HCT116 (cell line): ENCODE measurements at regions not wholly inside any gene's neighbourhood (a gene's known extent, or its start where the extent isn't known, plus 50 kb on each side); places are given as distances from the start of the nearest gene placed in this dataset.

Source experiments
- ATAC-seq: fragments of 200-7000 bp; cut with Tn5 transposase; 2 replicates; pipeline ENCODE4 v1.9.1; 2020; ENCODE audit warnings: mild to moderate bottlenecking, moderate library complexity
- BruUV-seq: library from RNA; stranded (reverse); fragments of 400-500 nt; replicated peaks from 2 replicates; lab custom pipeline; 2021; lab: Mats Ljungman, UMichigan
- CTCF ChIA-PET: fragments of 300-600 bp; sonication (Branson Sonifier 250); formaldehyde crosslinking; loops from one replicate; lab custom pipeline; 2021; ENCODE audit warnings: antibody characterized with exemption; lab: Charles Lee
- POLR2A ChIA-PET: fragments of 300-600, 350-600 bp; sonication (Branson Sonifier 250); formaldehyde crosslinking; loops from one replicate; lab custom pipeline; 2021; ENCODE audit warnings: antibody characterized with exemption; lab: Charles Lee
- RAD21 ChIA-PET, 2 experiments: fragments of 300-600 bp; sonication (Branson Sonifier 250); formaldehyde crosslinking; loops; one replicate each; lab custom pipeline; 2023; ENCODE audit warnings: low total read pairs in 2 of 2; ENCODE audit not compliant: uncharacterized antibody in 2 of 2, unreplicated experiment in 2 of 2, low non-redundant PET in 1 of 2; lab: Charles Lee
- DNase-seq: peaks from one replicate; pipeline ENCODE4 v3.0.0-alpha.2; 2010; ENCODE audit warnings: low read depth, low spot score
- H2AFZ ChIP-seq: fragments of 200-600 bp; shearing (Covaris generic), sonication (generic); 2 replicates; pipeline ENCODE4 v1.6.1; 2017; ENCODE audit warnings: low read depth, mixed run types, mixed read lengths, antibody characterized with exemption, low read length; ENCODE audit not compliant: poor library complexity, severe bottlenecking
- H3K27ac ChIP-seq: 2 replicates; pipeline ENCODE4 v1.5.1; 2012; ENCODE audit warnings: low read depth, low read length
- H3K27me3 ChIP-seq: fragments of 200-600 bp; sonication (generic); 2 replicates; pipeline ENCODE4 v1.6.1; 2016; ENCODE audit warnings: mixed run types, low read length, mixed read lengths; ENCODE audit not compliant: insufficient read depth
- H3K36me3 ChIP-seq, 2 experiments: fragments of 200-500 bp in 1 of 2; fragments of 200-600 bp in 1 of 2; sonication (Bioruptor generic) in 1 of 2; sonication (generic) in 1 of 2; 2 replicates each; pipeline versions ENCODE4 v1.5.1 to v1.6.1; 2014 to 2016; ENCODE audit warnings: low read length in 2 of 2, inconsistent platforms in 1 of 2, mixed read lengths in 1 of 2, mixed run types in 1 of 2; ENCODE audit not compliant: insufficient read depth in 2 of 2, control insufficient read depth in 1 of 2
- H3K4me1 ChIP-seq, 2 experiments: fragments of 200-600 bp in 1 of 2; sonication (generic) in 1 of 2; 2 replicates each; pipeline versions ENCODE4 v1.5.1 to v1.6.1; 2012 to 2017; ENCODE audit warnings: low read length in 2 of 2, inconsistent platforms in 1 of 2, mild to moderate bottlenecking in 1 of 2, mixed read lengths in 1 of 2, mixed run types in 1 of 2, moderate library complexity in 1 of 2; ENCODE audit not compliant: insufficient read depth in 2 of 2, control insufficient read depth in 1 of 2
- H3K4me2 ChIP-seq: fragments of 200-600 bp; sonication (generic); 2 replicates; pipeline ENCODE4 v1.6.1; 2017; ENCODE audit warnings: mixed run types, low read length, mixed read lengths
- H3K4me3 ChIP-seq, 2 experiments: fragments of 200-600 bp in 1 of 2; sonication (generic) in 1 of 2; replicated peaks in 1 of 2; 2 replicates each; pipeline ENCODE4 v1.5.1; 2011 to 2016; ENCODE audit warnings: low read length in 2 of 2, control low read depth in 1 of 2, low read depth in 1 of 2, mild to moderate bottlenecking in 1 of 2, mixed read lengths in 1 of 2, mixed run types in 1 of 2
- H3K79me2 ChIP-seq: fragments of 200-600 bp; sonication (generic); 2 replicates; pipeline ENCODE4 v1.6.1; 2017; ENCODE audit warnings: mild to moderate bottlenecking, mixed run types, low read length, moderate library complexity, mixed read lengths; ENCODE audit not compliant: insufficient read depth
- H3K9ac ChIP-seq: fragments of 200-600 bp; sonication (generic); 2 replicates; pipeline ENCODE4 v1.6.1; 2016; ENCODE audit warnings: low read length, mixed read lengths
- H3K9me2 ChIP-seq: fragments of 200-600 bp; sonication (generic), shearing (Covaris generic); 2 replicates; pipeline ENCODE4 v1.6.1; 2017; ENCODE audit warnings: mixed run types, mild to moderate bottlenecking, moderate library complexity; ENCODE audit not compliant: insufficient read depth
- H3K9me3 ChIP-seq, 2 experiments: fragments of 200-500 bp in 1 of 2; fragments of 200-600 bp in 1 of 2; sonication (Bioruptor generic) in 1 of 2; sonication (generic) in 1 of 2; 2 replicates each; pipeline ENCODE4 v1.6.1; 2014 to 2017; ENCODE audit warnings: low read length in 2 of 2, mixed read lengths in 2 of 2, inconsistent platforms in 1 of 2, low read depth in 1 of 2, mild to moderate bottlenecking in 1 of 2, mixed run types in 1 of 2, moderate library complexity in 1 of 2; ENCODE audit not compliant: control insufficient read depth in 1 of 2, insufficient read depth in 1 of 2
- H4K20me1 ChIP-seq: fragments of 200-600 bp; sonication (generic), shearing (Covaris generic); 2 replicates; pipeline ENCODE4 v1.6.1; 2017; ENCODE audit warnings: mixed run types, mild to moderate bottlenecking, moderate library complexity; ENCODE audit not compliant: insufficient read depth
- FOSL1 ChIP-seq: IDR thresholded peaks from 2 replicates; pipeline ENCODE4 v1.6.1; 2012; ENCODE audit warnings: low read depth
- intact Hi-C: fragments of 100-400 bp; cut with micrococcal nuclease; formaldehyde crosslinking; loops from 2 replicates; pipeline ENCODE4 v1.10.0; 2022
- TF ChIP-seq, protein P1 (sequence below): IDR thresholded peaks from 2 replicates; pipeline ENCODE4 v1.6.1; 2012
- TF ChIP-seq, protein P2 (sequence below): IDR thresholded peaks from 2 replicates; pipeline ENCODE4 v1.6.1; 2012; ENCODE audit warnings: low read depth

DNA sequence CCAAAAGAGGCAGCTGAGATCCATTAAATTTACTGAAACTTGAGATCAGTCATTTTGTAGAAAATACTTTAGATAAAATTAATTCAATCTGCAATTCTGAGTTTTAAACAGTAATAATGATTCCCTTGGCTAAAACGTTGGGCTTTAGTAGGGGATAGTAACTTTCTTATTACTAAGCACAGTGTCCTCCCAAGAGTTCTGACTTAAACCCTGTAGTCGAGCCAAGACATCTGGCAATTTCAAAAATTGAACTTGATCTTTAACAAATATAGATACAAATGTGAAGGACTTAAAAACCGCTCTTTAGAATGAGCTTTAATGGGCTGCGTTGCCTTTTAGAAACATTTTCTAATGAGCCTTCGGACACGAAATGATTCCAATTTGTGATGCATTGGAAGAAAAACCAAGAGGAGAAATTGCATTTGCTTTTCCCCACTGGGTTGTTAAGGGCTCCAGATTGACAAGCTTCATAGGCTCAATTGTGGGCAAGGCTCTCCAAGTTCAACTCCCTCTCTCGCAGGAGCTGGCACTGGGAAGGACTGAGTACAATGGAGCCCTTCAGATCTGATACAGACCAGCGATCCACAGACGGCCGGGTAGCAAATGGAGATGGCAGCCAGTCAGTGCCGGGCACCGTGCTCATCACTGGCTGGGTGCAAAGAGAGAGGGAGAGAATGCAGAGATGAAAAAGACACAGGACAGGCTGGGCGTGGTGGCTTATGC lies 921.3 kb upstream of the AUTS2 start:
- ChIA-PET RAD21 (no interaction called here), POLR2A (no interaction called here)

More for the DNA sequence above, 921.3 kb upstream of the AUTS2 start:
- Histone ChIP-seq H3K27me3 (no peaks in the 10 kb centered on the region), H3K27ac (no peak overlapping the region), H4K20me1 (no peaks in the 10 kb centered on the region), H3K79me2 (no peaks in the 10 kb centered on the region)
- TF ChIP-seq, protein P1, sequence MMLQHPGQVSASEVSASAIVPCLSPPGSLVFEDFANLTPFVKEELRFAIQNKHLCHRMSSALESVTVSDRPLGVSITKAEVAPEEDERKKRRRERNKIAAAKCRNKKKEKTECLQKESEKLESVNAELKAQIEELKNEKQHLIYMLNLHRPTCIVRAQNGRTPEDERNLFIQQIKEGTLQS: no peak
- TF ChIP-seq, protein P2, sequence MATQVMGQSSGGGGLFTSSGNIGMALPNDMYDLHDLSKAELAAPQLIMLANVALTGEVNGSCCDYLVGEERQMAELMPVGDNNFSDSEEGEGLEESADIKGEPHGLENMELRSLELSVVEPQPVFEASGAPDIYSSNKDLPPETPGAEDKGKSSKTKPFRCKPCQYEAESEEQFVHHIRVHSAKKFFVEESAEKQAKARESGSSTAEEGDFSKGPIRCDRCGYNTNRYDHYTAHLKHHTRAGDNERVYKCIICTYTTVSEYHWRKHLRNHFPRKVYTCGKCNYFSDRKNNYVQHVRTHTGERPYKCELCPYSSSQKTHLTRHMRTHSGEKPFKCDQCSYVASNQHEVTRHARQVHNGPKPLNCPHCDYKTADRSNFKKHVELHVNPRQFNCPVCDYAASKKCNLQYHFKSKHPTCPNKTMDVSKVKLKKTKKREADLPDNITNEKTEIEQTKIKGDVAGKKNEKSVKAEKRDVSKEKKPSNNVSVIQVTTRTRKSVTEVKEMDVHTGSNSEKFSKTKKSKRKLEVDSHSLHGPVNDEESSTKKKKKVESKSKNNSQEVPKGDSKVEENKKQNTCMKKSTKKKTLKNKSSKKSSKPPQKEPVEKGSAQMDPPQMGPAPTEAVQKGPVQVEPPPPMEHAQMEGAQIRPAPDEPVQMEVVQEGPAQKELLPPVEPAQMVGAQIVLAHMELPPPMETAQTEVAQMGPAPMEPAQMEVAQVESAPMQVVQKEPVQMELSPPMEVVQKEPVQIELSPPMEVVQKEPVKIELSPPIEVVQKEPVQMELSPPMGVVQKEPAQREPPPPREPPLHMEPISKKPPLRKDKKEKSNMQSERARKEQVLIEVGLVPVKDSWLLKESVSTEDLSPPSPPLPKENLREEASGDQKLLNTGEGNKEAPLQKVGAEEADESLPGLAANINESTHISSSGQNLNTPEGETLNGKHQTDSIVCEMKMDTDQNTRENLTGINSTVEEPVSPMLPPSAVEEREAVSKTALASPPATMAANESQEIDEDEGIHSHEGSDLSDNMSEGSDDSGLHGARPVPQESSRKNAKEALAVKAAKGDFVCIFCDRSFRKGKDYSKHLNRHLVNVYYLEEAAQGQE: no peak
- no peak for TF ChIP-seq FOSL1
- TF ChIP-seq, all 23 proteins: peak for 0
- no peaks in the 10 kb centered on the region for H3K36me3 ChIP-seq
- no peak overlapping the region for H3K4me2 ChIP-seq
- no peak for DNase-seq
- no TSS peak for BruUV-seq
- H3K9me3 ChIP-seq: peaks cover 0 to 7% of the 10 kb centered on the region in 2 experiments; a peak in 2 of 4 replicates
- no peak overlapping the region for H2AFZ ChIP-seq
- ATAC-seq: no peak
- no peak overlapping the region for H3K4me3 ChIP-seq
- no peak overlapping the region for H3K9ac ChIP-seq
- no peaks in the 10 kb centered on the region for H3K4me1 ChIP-seq
- CTCF ChIA-PET: no interaction called here
- intact Hi-C loops: no loop called here
- H3K9me2 ChIP-seq: no peaks in the 10 kb centered on the region
